ENCODE measurements at regions not wholly inside any gene's neighbourhood (a gene's known extent, or its start where the extent isn't known, plus 50 kb on each side); places are given as distances from the start of the nearest gene placed in this dataset.

DNA sequence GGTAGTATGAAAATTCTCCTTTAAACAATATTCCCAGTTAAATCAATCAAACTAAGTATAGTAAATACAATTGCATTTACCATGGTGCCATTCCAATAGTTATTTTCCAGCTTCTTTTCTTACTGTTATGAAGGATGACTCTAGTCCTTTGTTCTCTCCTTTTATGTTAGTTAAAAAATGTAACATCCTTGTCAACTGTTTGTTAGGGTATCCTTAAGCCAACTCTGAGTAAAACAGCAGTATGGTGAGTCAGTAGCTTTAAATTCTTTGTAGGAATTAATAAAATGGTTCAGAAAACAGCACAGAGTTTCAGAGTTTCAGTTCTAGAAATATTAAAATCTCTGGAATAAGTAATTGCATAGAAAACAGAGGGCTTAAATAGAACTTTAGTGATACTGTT, 384.4 kb downstream of the MTRR start:
- TF ChIP-seq CTCF (IDR thresholded peaks at IDR 0.05), result no peak
- TF ChIP-seq RAD21 (conservative IDR thresholded peaks at IDR 0.05 in 1 of 2, IDR thresholded peaks at IDR 0.05 in 1 of 2), result no peak
- no peak for TF ChIP-seq MAZ (IDR thresholded peaks at IDR 0.05; ENCODE audit: borderline replicate concordance, low read depth, low read length)
